IPS-NIHi11 (cell line): ENCODE measurements at regions not wholly inside any gene's neighbourhood (a gene's known extent, or its start where the extent isn't known, plus 50 kb on each side); places are given as distances from the start of the nearest gene placed in this dataset.

Experiments
- DNase-seq: peaks from one replicate; pipeline ENCODE4 v3.0.0; 2012; ENCODE audit warnings: mixed read lengths, low spot score

DNA sequence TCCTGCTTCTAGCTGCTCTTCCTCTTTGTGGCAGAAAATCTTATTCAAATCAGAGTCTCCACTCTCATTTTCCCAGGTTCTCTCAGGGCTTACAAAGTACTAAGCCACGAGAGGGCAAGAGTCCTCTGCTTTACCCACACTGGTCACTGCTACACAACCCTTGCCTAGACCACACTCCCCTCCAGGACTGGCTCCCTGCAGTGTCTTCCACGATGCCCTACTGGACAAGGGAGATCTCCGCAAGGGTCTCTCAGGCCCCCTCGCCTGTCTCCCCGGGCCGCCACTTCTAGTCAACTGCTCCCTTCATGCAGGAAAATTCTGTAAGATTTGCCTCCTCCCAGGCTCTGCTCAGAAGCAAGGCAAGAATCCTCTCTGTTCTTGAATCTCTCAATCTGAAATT, 319.6 kb downstream of the RRAGC start:
- no peak for DNase-seq

DNA sequence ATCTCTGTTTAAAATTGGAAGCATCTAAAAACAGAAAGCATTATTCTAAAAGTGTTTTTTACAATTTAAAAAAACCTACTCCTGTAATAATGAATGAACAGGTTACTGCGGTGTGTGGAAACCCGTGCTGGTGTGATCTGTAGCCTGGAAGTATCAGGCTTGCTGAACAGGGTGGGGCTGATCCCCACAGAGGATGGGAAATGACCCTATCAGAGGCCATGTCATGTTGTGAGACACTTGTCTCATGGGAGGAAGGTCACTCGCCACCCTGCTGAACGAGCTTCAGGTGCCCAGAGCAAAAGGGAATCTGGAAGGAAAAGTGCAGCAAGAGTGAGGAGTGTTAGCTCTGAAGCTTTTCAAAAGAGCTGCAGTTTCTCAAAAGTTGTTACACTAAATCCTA, 320.7 kb downstream of the RRAGC start:
- DNase-seq: no peak

DNA sequence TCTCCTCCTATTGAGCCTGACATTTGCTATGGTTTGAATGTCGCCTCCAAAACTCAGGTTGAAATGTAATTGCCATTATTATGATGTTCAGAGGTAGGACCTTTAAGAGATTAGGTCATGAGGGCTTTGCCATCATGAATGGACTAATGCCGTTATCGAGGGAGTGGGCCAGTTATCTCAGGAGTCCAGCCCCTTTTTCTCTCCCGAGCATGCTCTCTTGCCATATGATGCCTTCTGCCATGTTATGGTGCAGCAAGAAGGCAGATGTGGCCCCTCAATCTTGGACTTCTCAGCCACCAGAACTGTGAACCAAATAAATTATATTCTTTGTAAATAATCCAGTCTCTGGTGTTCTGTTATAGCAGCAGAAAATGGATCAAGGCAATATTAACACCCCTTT, 323.5 kb downstream of the RRAGC start:
- DNase-seq: no peak

DNA sequence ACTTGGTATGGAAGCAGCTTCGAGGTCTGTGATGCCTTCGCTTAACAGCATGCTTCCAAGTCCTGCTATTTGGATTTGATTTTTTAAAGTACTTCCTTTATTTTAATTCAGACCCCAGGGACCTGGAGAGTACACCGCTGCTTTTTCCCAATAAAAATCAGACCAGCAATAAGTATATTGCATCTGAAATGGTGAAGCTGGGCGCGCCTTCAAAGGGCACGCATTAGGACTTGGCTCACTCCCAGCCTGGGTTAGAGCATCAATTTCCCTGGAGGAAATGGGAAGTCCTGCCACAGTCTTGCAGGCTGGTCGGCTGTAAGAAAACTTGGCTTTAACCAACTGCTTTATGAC, 325.1 kb downstream of the RRAGC start:
- no peak for DNase-seq

DNA sequence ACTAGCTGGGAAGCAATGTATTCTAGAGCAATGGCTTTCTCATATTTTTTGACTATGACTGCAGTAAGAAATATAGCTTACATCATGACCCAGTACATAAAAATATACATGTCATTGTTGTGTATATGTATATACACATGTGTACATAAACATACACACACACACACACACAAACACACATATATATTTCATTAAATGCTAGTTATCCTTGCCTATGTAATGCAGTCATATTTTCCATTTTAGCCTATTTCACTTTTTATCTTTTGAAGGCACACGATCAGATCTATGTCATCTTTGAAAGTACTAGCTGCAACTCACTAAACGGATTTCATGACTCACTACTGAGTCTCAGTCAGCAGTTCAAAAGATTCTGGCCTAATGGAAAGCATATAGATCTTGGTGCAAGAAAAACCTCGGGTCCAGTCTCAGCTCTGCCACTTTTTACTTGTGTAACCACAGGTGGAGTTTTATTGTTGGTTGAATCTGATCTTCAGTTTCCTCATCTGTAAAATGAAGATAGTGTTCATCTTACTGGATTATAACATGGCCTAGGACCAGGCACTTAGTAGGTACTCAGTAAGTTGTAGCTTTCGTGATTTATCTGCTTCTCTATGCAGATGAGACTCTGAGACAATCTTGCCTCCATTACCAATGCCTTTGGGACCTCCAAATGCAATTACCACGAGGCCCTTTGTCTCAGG, 325.6 kb downstream of the RRAGC start:
- DNase-seq: no peak

DNA sequence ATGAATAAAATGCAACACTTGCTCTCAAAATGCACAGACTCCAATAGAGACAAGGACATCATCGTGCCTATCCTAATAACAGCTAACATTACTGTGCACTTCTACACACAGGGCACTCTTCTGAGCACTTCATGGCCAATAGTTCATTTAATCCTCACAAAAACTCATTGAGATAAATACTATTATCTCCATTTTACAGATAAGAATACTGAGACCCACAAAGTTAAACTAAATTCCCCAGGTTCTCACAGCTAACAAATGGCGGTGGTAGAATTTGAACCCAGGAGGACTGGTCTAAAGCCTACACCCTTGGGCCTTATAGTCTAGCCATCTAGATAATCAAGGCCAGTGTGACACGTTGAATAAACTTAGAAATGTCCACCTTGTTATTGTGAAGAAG, 328.6 kb downstream of the RRAGC start:
- DNase-seq: no peak

DNA sequence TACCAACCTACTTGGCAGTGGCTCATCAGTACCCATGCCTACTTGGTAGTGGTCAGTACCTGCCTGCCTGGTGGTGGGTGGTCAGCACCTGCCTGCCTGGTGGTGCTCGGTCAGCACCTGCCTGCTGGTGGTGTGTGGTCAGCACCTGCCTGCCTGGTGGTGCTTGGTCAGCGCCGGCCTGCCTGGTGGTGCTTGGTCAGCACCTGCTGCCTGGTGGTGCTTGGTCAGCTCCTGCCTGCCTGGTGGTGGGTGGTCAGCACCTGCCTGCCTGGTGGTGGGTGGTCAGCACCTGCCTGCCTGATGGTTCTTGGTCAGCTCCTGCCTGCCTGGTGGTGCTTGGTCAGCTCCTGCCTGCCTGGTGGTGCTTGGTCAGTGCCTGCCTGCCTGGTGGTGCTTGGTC, 329.6 kb downstream of the RRAGC start:
- no peak for DNase-seq

DNA sequence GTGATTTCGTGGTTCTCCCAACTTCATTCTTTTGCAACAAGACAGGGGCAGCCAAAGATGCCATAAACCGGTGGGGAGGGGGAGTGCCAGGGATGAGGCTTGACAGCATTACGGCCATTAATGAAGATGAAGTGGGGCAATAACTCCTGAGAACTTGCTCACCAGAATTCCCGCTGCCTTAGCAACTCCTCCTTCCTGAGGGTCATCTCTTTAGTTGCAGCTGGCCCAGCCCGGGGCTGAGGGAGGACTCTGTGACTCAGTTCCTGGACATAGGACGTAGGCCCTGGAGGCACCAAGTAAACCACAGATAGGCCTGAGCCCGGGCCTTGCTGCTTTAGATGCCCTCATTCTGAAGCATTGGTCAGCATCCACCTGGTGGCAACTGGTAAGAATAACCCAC, 330.2 kb downstream of the RRAGC start:
- DNase-seq: no peak

DNA sequence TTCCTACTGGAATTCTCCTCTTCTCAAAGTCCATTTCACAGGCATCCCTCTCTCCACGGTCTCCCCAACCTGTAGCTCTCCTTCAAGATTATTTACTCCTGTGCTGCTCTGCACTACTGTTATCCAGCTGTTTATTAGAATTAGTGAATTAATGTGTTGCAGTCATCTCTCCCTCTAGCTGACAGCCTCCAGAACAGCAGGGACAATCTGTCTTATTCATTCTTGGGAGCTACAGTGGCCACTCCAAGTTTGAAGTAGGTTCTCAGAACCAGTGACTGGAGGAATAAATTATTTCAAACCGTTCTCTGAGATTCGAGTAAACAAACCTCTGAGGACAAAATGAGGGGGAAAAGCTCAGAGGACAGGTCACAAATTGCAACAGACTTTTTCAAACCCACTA, 330.9 kb downstream of the RRAGC start:
- DNase-seq: no peak

DNA sequence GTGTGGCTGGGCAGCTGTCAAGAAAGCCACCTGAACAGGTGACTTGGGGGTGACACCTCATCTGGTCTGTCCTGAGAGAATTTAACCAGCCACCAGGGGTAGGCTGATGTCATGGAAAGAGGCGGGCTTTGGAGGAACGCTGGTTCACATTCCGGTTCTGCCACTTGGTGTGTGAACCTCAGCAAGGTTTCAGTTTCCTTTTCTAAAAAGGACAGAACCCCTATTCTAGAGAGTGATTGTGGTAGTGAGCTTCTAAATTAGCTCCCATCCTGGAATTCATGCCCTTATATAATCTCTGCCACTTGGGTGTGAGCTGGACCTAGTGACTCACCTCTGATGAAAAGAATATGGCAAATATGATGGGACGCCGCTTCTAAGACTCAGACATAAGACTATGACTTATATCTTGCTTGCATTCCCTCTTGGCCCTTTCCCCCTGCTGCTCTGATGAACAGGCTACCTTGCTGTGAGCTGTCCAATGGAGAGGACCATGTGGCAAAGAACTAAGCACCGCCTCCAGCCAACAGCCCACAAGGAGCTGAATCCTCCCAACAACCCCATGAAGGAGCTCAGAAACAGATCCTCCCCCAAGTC, 332.1 kb downstream of the RRAGC start:
- DNase-seq: peak; percentile 30

DNA sequence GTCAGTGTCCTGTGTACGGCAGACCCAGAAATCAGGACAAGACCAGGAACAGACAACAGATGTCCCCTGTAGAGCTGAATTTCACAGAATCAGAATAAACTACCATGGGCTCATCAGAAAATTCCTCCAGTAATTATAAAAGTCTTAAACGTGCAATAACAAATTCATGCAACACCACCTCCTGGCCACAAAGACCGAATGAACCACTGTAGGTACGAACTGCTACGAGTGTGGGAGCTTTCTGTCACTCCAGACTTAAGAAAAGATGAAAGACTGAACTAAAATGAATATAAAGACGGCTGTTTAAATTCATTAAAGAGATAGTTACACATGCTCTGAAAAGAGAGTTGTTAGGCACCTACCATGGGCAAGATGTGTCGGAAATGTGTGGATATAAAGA, 333.5 kb downstream of the RRAGC start:
- no peak for DNase-seq

DNA sequence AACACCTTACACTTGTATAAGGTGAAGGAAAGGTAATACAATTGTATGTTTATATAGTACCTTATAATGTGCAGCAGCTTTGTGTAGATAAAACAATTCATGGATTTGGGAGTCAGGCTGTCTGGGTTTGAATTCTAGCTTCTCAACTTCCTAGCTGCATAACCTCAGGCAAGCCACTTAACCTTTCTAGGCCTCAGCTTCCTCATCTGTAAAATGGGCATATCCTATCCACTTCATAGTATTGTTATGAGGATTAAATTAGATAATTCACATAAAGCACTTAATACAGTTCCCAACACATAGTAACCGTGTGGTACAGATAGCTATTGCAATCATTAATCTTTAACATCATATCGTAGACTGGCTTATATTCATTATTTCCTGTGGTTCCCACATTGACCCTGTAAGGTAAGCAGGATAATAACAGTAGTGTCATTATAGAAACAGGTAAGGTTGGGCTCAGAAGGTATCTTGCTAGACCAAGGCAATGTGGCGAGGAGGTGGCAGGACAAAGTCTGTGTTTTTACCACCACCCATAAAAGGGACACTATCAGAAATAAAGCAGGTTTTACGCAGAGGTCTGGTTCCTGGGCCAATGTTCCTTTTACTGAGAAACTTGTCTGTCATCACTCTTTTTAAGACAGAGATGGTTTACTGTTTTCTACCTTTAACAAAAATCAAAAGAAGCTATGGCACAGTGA, 334.1 kb downstream of the RRAGC start:
- no peak for DNase-seq

DNA sequence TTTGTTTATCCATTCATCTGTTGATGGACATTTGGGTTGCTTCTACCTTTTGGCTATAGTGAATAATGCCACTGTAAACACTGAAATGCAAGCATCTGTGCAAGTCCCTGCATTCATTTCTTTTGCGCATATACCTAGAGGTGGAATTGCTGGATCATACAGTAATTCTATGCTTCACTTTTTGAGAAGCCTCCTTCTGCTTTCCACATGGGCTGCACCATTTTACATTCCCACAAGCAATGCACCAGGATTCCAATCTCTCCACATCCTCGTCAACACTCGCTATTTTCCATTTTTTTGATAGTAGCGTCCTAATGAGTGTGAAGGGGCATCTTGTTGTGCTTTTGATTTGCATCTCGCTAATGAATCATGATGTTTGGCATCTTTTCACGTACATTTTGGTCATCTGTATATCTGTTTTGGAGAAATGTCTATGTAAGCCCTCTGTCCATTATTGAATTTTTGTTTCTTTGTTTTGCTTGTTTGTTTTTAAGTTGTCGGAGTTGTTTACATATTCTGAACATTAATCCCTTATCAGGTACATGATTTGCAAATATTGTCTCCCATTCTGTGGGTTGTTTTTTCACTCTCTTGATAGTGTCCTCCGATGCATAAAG, 335.4 kb downstream of the RRAGC start:
- no peak for DNase-seq

DNA sequence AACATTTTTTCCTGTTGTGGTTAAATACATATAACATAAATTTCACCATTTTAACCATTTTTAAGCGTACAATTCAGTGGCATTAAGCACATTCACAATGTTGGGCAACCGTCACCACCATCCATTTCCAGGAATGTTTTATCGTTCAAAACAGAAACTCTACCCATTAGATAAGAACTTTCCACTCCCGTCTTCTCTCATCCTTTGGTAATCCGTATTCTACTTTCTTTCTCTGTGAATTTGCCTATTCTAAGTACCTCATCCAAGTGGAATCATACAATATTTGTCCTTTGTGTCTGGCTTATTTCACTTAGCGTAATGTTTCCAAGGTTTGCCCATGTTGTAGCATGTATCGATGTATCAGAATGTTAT, 336.0 kb downstream of the RRAGC start:
- no peak for DNase-seq

DNA sequence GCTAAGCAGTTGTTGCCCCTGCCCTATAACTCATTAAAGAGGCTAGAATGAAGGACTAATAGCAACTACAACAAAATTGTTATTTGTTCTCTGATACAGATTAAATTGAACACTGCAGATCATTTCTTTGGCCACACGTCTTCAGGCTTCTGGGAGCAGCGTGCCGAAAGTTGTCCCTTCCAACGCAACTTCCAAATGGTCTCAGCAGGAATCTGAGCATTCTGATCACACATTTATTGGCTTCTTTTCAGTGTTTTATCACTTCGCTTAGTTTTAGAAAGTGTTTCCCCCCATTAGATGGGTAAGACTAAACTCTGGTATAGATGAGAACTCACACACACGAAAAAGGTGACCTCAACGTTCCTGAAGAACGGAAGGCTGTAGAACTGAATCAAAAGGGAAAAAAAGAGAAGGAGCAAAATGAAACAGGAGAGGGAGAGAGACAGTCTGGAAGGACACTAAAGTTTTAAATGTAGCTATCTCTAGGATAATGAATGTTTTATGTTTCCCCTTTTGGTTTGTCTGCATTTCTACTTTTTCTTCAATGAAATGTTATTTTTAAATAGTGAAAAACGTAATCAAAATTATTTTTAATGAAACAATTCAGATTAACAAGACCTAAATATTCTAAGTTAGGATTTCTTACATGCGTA, 336.5 kb downstream of the RRAGC start:
- DNase-seq: no peak

DNA sequence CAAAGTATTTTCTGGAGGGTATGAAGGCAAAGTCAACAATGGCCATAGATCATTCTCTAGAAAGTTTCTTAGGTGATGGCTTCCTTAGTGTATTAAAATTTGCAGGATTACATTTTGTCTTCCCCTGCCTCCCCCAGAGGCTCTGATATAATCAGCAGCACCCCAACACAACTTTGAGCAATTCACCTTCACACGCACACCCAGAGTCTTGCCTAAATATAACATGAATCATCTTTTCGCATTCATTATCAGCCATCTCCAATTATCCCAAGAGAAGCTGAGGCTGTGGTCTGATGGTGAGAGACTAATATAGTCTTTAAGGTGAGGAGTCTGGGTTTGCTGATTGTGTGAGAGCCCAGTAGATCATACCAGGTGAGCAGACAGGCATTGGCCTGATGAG, 343.0 kb downstream of the RRAGC start:
- no peak for DNase-seq

DNA sequence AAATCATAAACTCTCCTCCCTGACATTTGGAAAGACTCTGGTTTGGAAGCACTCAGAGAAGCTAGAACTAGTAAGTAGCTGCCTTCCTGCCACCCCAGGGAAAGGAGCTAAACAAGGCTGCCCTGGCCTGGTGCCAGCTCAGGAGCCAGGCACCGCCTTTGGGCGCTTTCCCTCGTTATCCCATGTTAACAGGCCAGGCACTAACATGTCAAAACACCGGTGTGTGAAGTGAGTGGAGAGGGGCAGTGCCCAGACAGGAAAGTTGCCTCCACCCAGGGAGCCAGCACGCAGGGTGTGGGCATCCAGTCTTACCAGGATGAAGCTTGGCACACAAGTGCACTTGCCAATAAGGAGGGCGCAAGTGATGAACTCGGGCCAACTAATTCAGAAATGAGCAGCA, 346.8 kb downstream of the RRAGC start:
- DNase-seq: no peak

DNA sequence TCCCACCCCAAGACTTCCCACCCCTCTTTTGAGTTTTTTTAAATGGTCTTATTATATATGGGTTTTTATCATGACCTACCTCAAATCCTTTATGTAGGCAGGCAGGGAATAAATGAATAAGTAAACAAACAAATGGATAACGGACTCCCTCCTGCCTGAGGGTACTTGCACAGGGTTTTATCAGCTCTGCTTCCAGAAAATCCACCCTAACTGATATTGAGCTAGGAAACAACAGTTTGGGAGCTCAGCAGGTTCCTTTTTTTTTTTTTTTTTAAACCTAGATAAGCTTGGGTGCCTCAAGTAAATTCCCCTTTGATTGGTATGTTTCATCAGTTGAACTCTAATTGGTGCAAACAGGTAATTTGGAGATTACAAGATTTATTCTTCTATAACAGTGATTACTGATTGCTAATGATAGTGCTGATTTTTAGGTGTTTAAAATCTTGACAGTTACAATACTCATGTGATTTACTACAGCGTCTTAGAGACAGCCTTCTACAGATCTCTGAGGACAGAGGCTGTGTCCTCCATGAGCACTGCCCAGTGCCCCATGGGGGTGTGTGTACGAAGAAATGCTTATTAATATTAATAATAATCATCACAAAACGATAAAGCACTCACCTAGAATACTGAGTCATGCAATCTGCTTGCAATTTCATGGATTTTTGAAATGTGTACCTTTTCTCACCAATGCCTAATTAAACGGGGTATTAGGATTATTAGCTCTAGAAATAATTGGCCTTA, 347.4 kb downstream of the RRAGC start:
- DNase-seq: no peak

DNA sequence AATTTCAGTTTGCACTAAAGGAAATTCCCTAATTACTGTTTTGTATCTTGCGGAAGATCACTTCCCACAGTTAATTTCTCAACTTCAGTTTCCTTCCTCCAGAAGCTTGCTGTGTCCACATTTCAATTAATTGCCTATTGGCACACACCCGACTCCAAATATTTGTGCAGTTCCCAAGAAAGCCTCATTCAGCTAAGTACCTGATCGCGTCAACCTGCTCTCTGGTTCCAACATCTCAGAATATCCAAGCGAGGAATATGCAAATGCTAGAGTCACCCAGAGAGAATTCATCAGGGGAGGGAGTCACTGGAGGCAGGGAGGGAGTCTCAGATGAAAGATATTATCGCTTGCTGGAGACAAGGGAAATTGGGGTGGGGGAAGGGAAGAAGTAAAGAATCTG, 351.3 kb downstream of the RRAGC start:
- DNase-seq: no peak

DNA sequence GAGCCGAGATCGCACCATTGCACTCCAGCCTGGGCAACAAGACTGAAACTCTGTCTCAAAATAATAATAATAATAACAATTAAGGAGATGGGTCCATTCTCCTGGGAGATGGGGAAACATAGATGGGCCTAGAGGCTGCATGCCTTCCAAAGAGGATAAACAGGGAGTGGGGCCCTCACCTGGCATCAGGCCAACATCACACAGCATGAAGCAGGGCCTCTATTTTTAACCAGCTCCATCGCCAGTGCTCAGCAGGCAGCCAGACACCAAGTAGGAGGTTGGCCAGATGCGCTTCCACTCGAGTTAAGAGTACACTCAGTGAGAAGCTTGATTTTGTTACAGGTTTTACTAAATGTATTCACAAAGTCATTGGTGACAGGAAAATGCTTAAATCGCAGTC, 352.0 kb downstream of the RRAGC start:
- no peak for DNase-seq

DNA sequence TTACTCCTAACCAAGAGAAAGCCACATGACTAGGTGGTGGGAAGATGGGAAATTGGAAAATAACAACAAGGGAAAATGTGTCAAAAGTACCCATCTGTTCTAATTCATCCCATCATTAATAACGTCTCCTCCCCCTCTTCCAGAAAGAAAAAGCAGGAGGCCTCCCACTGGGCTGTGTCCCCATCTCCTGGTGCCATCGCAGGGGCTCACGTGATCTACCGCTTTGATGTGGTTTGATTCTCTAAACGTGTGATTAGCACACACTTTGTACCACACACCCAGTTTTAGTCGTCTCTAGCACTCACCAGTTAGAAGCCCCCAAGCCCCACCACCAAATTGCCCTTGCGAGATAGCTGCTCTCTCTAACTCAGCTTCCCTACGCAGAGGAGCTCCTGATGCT, 353.6 kb downstream of the RRAGC start:
- no peak for DNase-seq

DNA sequence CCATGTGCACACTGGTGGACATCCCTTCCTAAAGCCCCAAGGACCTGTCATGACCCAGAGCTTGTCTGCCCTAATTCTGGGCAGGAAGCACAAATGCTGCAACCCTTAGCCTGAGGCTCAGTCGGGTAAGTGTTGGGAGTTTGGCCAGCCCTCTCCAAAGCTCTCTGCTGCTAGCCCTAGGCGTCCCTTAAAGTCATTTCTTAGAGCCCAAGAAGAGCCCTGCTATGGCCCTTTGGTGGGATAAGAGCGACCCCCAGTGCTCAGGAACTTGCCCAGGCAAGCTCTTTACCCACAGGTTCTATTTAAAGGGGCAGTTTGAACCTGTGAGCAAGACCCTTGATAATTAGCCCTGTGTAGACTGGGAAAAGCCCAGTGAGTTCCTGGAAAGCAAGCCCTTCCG, 356.8 kb downstream of the RRAGC start:
- peak; percentile 61 for DNase-seq
